Heart right ventricle (tissue), 16 donors: ENCODE measurements at regions not wholly inside any gene's neighbourhood (a gene's known extent, or its start where the extent isn't known, plus 50 kb on each side); places are given as distances from the start of the nearest gene placed in this dataset.

Experiments
- ATAC-seq, 8 donors: fragments of 200-7000 bp; cut with Tn5 transposase; one replicate each; pipeline ENCODE4 v1.9.1; 2020; ENCODE audit warnings: mild to moderate bottlenecking in 8 of 8, moderate library complexity in 8 of 8, moderate number of reproducible peaks in 1 of 8
- DNase-seq, 2 donors: peaks; one replicate each; pipeline ENCODE4 v3.0.0-alpha.2; 2020
- H3K27ac ChIP-seq, 10 donors: fragments of 200-600 bp; sonication (generic) in 2 of 10; one replicate each; pipeline versions ENCODE4 v1.5.0 to v1.8.0; 2020 to 2022; ENCODE audit warnings: mild to moderate bottlenecking in 3 of 10
- H3K27me3 ChIP-seq, 7 donors: fragments of 200-600 bp; one replicate each; pipeline ENCODE4 v1.8.0; 2021 to 2022; ENCODE audit warnings: mild to moderate bottlenecking in 2 of 7
- H3K36me3 ChIP-seq, 9 donors: fragments of 200-600 bp; sonication (generic) in 1 of 9; one replicate each; pipeline versions ENCODE4 v1.5.0 to v1.8.0; 2020 to 2022; ENCODE audit warnings: mild to moderate bottlenecking in 2 of 9
- H3K4me1 ChIP-seq, 9 donors: fragments of 200-600 bp; sonication (generic) in 1 of 9; one replicate each; pipeline versions ENCODE4 v1.5.0 to v1.8.0; 2020 to 2022; ENCODE audit warnings: mild to moderate bottlenecking in 4 of 9
- H3K4me3 ChIP-seq, 10 donors: fragments of 200-600 bp; sonication (generic) in 2 of 10; one replicate each; pipeline versions ENCODE4 v1.5.0 to v1.8.0; 2020 to 2022; ENCODE audit warnings: mild to moderate bottlenecking in 7 of 10, moderate library complexity in 2 of 10
- H3K9me3 ChIP-seq, 11 donors: fragments of 200-600 bp in 10 of 11; sonication (generic) in 2 of 11; one replicate each; pipeline versions ENCODE4 v1.5.0 to v1.8.0; 2013 to 2022; ENCODE audit warnings: mild to moderate bottlenecking in 2 of 11, control low read depth in 1 of 11, moderate library complexity in 1 of 11
- CTCF ChIP-seq, 9 donors: fragments of 200-600 bp; sonication (generic) in 2 of 9; IDR thresholded peaks; one replicate each; pipeline versions ENCODE4 v1.5.0 to v1.8.0; 2021 to 2022; ENCODE audit warnings: antibody characterized with exemption in 9 of 9, mild to moderate bottlenecking in 5 of 9, moderate library complexity in 1 of 9
- WGBS, 2 donors: extraction: QIAGEN DNeasy Blood & Tissue Kit; methylation state at CpG; one replicate each; pipeline ENCODE4 v1.1.7; 2013; ENCODE audit warnings: inconsistent platforms in 1 of 2; 5-methylcytosine and 5-hydroxymethylcytosine counted together
- intact Hi-C, 10 donors: fragments of 100-400 bp; cut with DNase I; formaldehyde crosslinking; loops; one replicate each; pipeline versions ENCODE4 v1.11.1 to v1.14.2; 2022
- donor health status: Arrhythmogenic right ventricular cardiomyopathy.
- donor health status: ischemic (EF 13 %, LVEDD 7.1; RV severe dilation, severe dysfunction).
- donor health status: healthy with polysubstance abuse.
- donor health status: DM: no; HTN: yes; CAD: no.
- donor health status: DM: no; HTN: no; CAD: no.
- donor health status: ischemic (EF 25% LVEDD 6.9; RV normal size, moderate dysfunction).
- donor health status: ischemic (EF 25% LVEDD 5.7; RV mildly dilated, moderate dysfunction).
- donor health status: healthy.
- donor health status: DM: yes; HTN: yes; CAD: no.
- donor health status: Ischemic cardiomyopathy.
- donor health status: ischemic (EF 35%, LVEDD 5.7; RV mildly dilated, moderate dysfunction).
- donor health status: nonischemic (EF 11% LVEDD 7.7; RV severe dilation, severe dysfunction).
- donor health status: DM: yes; HTN: yes; CAD: no.
- donor health status: PGD.
- donor health status: ischemic (EF 29% LVEDD 5.4; RV normal size, mild dysfunction).
- donor health status: nonischemic (EF 23%, LVEDD 6.1; RV moderate dilation, normal function).

GRCh38 chr2:240231838-240232244 is 91.4 kb upstream of the OTOS start:
- Histone ChIP-seq H3K27ac (no peak overlapping the region), H3K9me3 (peaks cover 0 to 16% (median 9%) of the 10 kb centered on the region in 11 donors), H3K36me3 (no peaks in the 10 kb centered on the region), H3K27me3 (peaks cover 0 to 7% (median 0%) of the 10 kb centered on the region in 7 donors), H3K4me3 (no peak overlapping the region), H3K4me1 (peaks cover 0 to 35% (median 17%) of the 10 kb centered on the region in 9 donors)
- TF ChIP-seq CTCF (IDR thresholded peaks at IDR 0.05) = no peak
- ATAC-seq (no peak), DNase-seq (peak in 1 of 2 donors; percentile 2)
- intact Hi-C loops = loop anchor here in 9 of 10 donors (2.0 to 10.0 kb wide), 8 partner anchors 65 to 207 kb away; no protein-coding TSS in a partner anchor
- 90% methylated on average over 12 of the region's 12 CpGs for WGBS, 2 donors

- peak in 1 of 8 donors; percentile 0 for ATAC-seq
- DNase-seq = no peak
Measured at GRCh38 chr2:240232264-240232915, 91.9 kb upstream of the OTOS start.

DNA sequence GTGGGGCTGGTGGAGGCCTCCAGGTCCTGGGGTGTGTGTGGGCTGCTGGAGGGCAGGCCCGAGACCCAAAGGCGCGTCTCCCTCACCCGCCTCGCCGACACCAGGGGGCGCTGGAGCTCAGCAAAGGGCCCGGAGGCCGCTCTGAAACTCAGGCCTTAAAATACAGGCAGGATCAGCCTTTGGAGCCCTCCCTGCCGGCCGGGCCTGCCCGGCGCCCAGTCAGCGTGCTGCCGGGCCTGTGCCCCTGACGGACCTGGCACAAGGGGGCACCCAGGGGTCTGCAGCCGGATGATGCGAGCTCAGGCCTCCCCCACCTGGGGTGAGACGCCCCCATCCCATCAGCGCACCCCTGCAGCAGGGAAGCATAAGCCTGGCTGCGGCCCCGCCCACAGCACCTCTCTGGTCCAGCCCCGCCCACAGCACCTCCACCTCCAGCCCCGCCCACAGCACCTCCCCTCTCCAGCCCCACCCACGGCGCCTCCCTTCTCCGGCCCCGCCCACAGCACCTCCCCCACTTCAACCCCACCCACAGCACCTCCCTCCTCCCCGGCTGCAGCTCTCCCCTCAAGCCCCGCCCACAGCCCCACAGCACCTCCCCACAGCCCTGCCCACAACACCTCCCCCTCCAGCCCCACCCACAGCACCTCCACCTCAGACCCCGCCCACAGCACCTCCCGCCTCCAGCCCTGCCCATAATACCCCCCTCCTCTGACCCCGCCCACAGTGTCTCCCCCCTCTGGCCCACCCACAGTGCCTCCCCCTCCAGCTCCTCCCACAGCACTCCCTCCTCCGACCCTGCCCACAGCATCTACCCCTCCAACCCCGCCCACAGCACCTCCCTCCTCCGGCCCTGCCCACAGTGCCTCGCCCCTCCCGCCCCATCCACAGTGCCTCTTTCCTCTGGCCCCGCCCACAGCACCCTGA is 92.8 kb upstream of the OTOS start:
- DNase-seq = peak; percentile 86 to 88
- ATAC-seq = peak; percentile 72 to 85 (median 77)
- WGBS, 2 donors = 2 to 3% methylated on average over 34 to 38 of the region's 39 CpGs
- Histone ChIP-seq H3K4me3 (peak overlapping the region in 6 of 10 donors; percentile 24 to 41 (median 34)), H3K27me3 (peaks cover 0 to 7% (median 0%) of the 10 kb centered on the region in 7 donors), H3K36me3 (no peaks in the 10 kb centered on the region), H3K4me1 (peaks cover 0 to 48% (median 21%) of the 10 kb centered on the region in 9 donors), H3K9me3 (peaks cover 0 to 16% (median 9%) of the 10 kb centered on the region in 11 donors), H3K27ac (peak overlapping the region in 8 of 10 donors; percentile 36 to 81 (median 58))
- intact Hi-C loops = loop anchor here (1.0 to 10.0 kb wide), 12 partner anchors 26 to 206 kb away; no protein-coding TSS in a partner anchor
- TF ChIP-seq CTCF (IDR thresholded peaks at IDR 0.05) = peak; percentile 79 to 94 (median 87)

More at GRCh38 chr2:240232264-240232915, 91.9 kb upstream of the OTOS start:
- intact Hi-C loops = loop anchor here in 9 of 10 donors (2.0 to 10.0 kb wide), 8 partner anchors 64 to 206 kb away; no protein-coding TSS in a partner anchor
- no peaks in the 10 kb centered on the region for H3K36me3 ChIP-seq
- no peak overlapping the region for H3K4me3 ChIP-seq
- peaks cover 0 to 7% (median 0%) of the 10 kb centered on the region in 7 donors for H3K27me3 ChIP-seq
- 77 to 80% methylated on average over 22 of the region's 22 CpGs for WGBS, 2 donors
- TF ChIP-seq CTCF (IDR thresholded peaks at IDR 0.05) = no peak
- peaks cover 0 to 16% (median 9%) of the 10 kb centered on the region in 11 donors for H3K9me3 ChIP-seq
- H3K4me1 ChIP-seq = peaks cover 0 to 41% (median 17%) of the 10 kb centered on the region in 9 donors
- peak overlapping the region in 5 of 10 donors; percentile 36 to 81 (median 60) for H3K27ac ChIP-seq
